Activated B cell treated with CpG ODN at 0.5 μM for 24 hours (primary cell): ENCODE measurements at regions not wholly inside any gene's neighbourhood (a gene's known extent, or its start where the extent isn't known, plus 50 kb on each side); places are given as distances from the start of the nearest gene placed in this dataset.

Source experiments
- ATAC-seq: fragments of 200-7000 bp; cut with Tn5 transposase; one replicate; pipeline ENCODE4 v1.10.0; 2021; ENCODE audit warnings: low read depth, mild to moderate bottlenecking, moderate library complexity
- CTCF ChIA-PET: fragments of 350-600 bp; sonication (Branson Sonifier 250); formaldehyde crosslinking; loops from one replicate; lab custom pipeline; 2021; ENCODE audit warnings: antibody characterized with exemption; lab: Charles Lee
- POLR2A ChIA-PET: fragments of 350-600 bp; sonication (Branson Sonifier 250); formaldehyde crosslinking; loops from one replicate; lab custom pipeline; 2021; ENCODE audit warnings: antibody characterized with exemption; lab: Charles Lee
- DNase-seq: peaks from one replicate; pipeline ENCODE4 v3.0.0; 2022
- H3K27ac Mint-ChIP-seq: one replicate; pipeline ENCODE4 v1.8.0; 2020; ENCODE audit warnings: mixed read lengths
- H3K27me3 Mint-ChIP-seq: one replicate; pipeline ENCODE4 v1.8.0; 2021; ENCODE audit warnings: mixed read lengths
- H3K36me3 Mint-ChIP-seq: one replicate; pipeline ENCODE4 v1.8.0; 2021; ENCODE audit warnings: low read depth, mixed read lengths
- H3K4me1 Mint-ChIP-seq: one replicate; pipeline ENCODE4 v1.8.0; 2021; ENCODE audit warnings: mixed read lengths
- H3K4me3 Mint-ChIP-seq: one replicate; pipeline ENCODE4 v1.8.0; 2020; ENCODE audit warnings: mild to moderate bottlenecking, mixed read lengths
- H3K9me3 Mint-ChIP-seq: one replicate; pipeline ENCODE4 v1.8.0; 2020; ENCODE audit warnings: mixed read lengths
- CTCF ChIP-seq: fragments of 200-600 bp; IDR thresholded peaks from one replicate; pipeline ENCODE4 v1.8.0; 2022; ENCODE audit warnings: antibody characterized with exemption, mild to moderate bottlenecking
- intact Hi-C: fragments of 100-400 bp; cut with micrococcal nuclease; formaldehyde crosslinking; loops from one replicate; pipeline ENCODE4 v1.15.1; 2024

- CTCF ChIA-PET = no interaction called here
- no peak overlapping the region for H3K4me3 Mint-ChIP-seq
- DNase-seq (no peak), ATAC-seq (no peak)
- POLR2A ChIA-PET = no interaction called here
- no peak for TF ChIP-seq CTCF
- H3K4me1 Mint-ChIP-seq = no peaks in the 10 kb centered on the region
- no peaks in the 10 kb centered on the region for H3K9me3 Mint-ChIP-seq
- intact Hi-C loops = no loop called here
- no peak overlapping the region for H3K27ac Mint-ChIP-seq
- no peaks in the 10 kb centered on the region for H3K36me3 Mint-ChIP-seq
- no peaks in the 10 kb centered on the region for H3K27me3 Mint-ChIP-seq
Observed at GRCh38 chr13:38628554-38628953, 58.3 kb upstream of the FREM2 start.

GRCh38 chr13:38630780-38631179 is 56.1 kb upstream of the FREM2 start:
- ATAC-seq (no peak), DNase-seq (no peak)
- ChIA-PET CTCF (no interaction called here), POLR2A (no interaction called here)
- Mint-ChIP-seq H3K4me3 (no peak overlapping the region), H3K9me3 (no peaks in the 10 kb centered on the region), H3K4me1 (no peaks in the 10 kb centered on the region), H3K27ac (no peak overlapping the region), H3K36me3 (no peaks in the 10 kb centered on the region), H3K27me3 (no peaks in the 10 kb centered on the region)
- intact Hi-C loops = no loop called here
- no peak for TF ChIP-seq CTCF

GRCh38 chr13:38635030-38635429 is 51.8 kb upstream of the FREM2 start:
- intact Hi-C loops = no loop called here
- Mint-ChIP-seq H3K36me3 (no peaks in the 10 kb centered on the region), H3K27me3 (peaks cover 2% of the 10 kb centered on the region), H3K4me1 (no peaks in the 10 kb centered on the region), H3K9me3 (no peaks in the 10 kb centered on the region), H3K27ac (no peak overlapping the region), H3K4me3 (no peak overlapping the region)
- POLR2A ChIA-PET = no interaction called here
- CTCF ChIA-PET = no interaction called here
- no peak for DNase-seq
- TF ChIP-seq CTCF = no peak
- ATAC-seq = no peak

- no peak for ATAC-seq
- Mint-ChIP-seq H3K27ac (no peak overlapping the region), H3K4me1 (no peaks in the 10 kb centered on the region), H3K36me3 (no peaks in the 10 kb centered on the region), H3K4me3 (no peak overlapping the region), H3K27me3 (peaks cover 2% of the 10 kb centered on the region), H3K9me3 (no peaks in the 10 kb centered on the region)
- intact Hi-C loops = no loop called here
- CTCF ChIA-PET = no interaction called here
- no peak for TF ChIP-seq CTCF
- POLR2A ChIA-PET = no interaction called here
- DNase-seq = no peak
Observed at GRCh38 chr13:38636073-38636472, 50.8 kb upstream of the FREM2 start.

- no peak for DNase-seq
- H3K4me3 Mint-ChIP-seq = no peak overlapping the region
- ATAC-seq = no peak
- ChIA-PET CTCF (no interaction called here), POLR2A (no interaction called here)
- no peak overlapping the region for H3K27ac Mint-ChIP-seq
- no peaks in the 10 kb centered on the region for H3K36me3 Mint-ChIP-seq
- H3K4me1 Mint-ChIP-seq = no peaks in the 10 kb centered on the region
- no peak for TF ChIP-seq CTCF
- H3K9me3 Mint-ChIP-seq = no peaks in the 10 kb centered on the region
- H3K27me3 Mint-ChIP-seq = peaks cover 2% of the 10 kb centered on the region
- intact Hi-C loops = no loop called here
Observed at GRCh38 chr13:38636761-38637160, 50.1 kb upstream of the FREM2 start.
